Epithelial cell of esophagus (primary cell): ENCODE measurements at regions not wholly inside any gene's neighbourhood (a gene's known extent, or its start where the extent isn't known, plus 50 kb on each side); places are given as distances from the start of the nearest gene placed in this dataset.

Source experiments
- DNase-seq: peaks from one replicate; pipeline ENCODE4 v3.0.0; 2010; ENCODE audit warnings: low read depth
- H3K4me3 ChIP-seq: 2 replicates; pipeline ENCODE4 v1.5.1; 2011; ENCODE audit warnings: mild to moderate bottlenecking, low read length, control low read depth
- CTCF ChIP-seq: IDR thresholded peaks from 2 replicates; pipeline ENCODE4 v1.5.1; 2011; ENCODE audit warnings: low read depth, mild to moderate bottlenecking, low read length, control low read depth, inconsistent platforms; ENCODE audit not compliant: insufficient read depth; ENCODE audit errors: missing control alignments

GRCh38 chr3:72143966-72144717, 359.2 kb upstream of the PROK2 start:
- no peak for TF ChIP-seq CTCF
- no peak overlapping the region for H3K4me3 ChIP-seq
- DNase-seq = no peak

- no peak for TF ChIP-seq CTCF
- DNase-seq = no peak
- H3K4me3 ChIP-seq = no peak overlapping the region
Observed at GRCh38 chr3:72143322-72143721, 358.4 kb upstream of the PROK2 start.

GRCh38 chr3:72142028-72142427, 357.1 kb upstream of the PROK2 start:
- no peak for TF ChIP-seq CTCF
- H3K4me3 ChIP-seq = no peak overlapping the region
- no peak for DNase-seq

- TF ChIP-seq CTCF = no peak
- DNase-seq = no peak
- no peak overlapping the region for H3K4me3 ChIP-seq
Observed at GRCh38 chr3:72141264-72141663, 356.3 kb upstream of the PROK2 start.

GRCh38 chr3:72139316-72139715, 354.4 kb upstream of the PROK2 start:
- no peak for DNase-seq
- TF ChIP-seq CTCF = no peak
- H3K4me3 ChIP-seq = no peak overlapping the region

GRCh38 chr3:72137865-72138861, 353.2 kb upstream of the PROK2 start:
- no peak for DNase-seq
- no peak overlapping the region for H3K4me3 ChIP-seq
- TF ChIP-seq CTCF = no peak

GRCh38 chr3:72135636-72136035, 350.7 kb upstream of the PROK2 start:
- H3K4me3 ChIP-seq = no peak overlapping the region
- DNase-seq = no peak
- TF ChIP-seq CTCF = no peak
